HG02571 (cell line): ENCODE measurements at regions not wholly inside any gene's neighbourhood (a gene's known extent, or its start where the extent isn't known, plus 50 kb on each side); places are given as distances from the start of the nearest gene placed in this dataset.
"Not testable (repeated sequence)": the region's sequence is repeated elsewhere in the genome, so short reads cannot be mapped to it uniquely, and the experiment has no call there.

Experiments used
- ATAC-seq: cut with Tn5 transposase; IDR thresholded peaks from one replicate; pipeline ENCODE4 v1.9.1; 2021; ENCODE audit warnings: mild to moderate bottlenecking, moderate library complexity; ENCODE audit not compliant: unreplicated experiment

GRCh38 chr1:229907884-229908638 lies 159.0 kb upstream of the GALNT2 start:
- no peak for ATAC-seq

GRCh38 chr1:229908689-229909088 lies 158.3 kb upstream of the GALNT2 start:
- no peak for ATAC-seq

DNA sequence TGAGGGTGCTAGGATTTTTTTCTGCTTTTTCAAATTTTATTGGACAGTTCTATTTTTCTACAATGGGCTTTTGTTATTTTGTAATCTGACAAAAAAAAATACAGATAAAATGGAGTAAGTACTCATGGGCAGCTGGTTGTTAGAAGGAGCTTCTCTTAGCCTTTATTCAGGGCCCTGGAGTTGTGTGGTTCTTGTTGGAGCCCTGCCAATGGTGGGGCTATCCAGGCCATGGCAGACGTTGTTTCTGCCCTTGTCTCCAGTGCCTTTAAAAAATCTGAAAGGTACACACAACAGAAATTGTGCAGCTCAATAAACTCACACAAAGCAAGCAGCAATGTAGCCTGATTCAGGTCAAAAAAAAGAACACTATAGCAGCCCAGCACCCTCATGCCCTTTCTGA lies 153.5 kb upstream of the GALNT2 start:
- ATAC-seq: no peak

DNA sequence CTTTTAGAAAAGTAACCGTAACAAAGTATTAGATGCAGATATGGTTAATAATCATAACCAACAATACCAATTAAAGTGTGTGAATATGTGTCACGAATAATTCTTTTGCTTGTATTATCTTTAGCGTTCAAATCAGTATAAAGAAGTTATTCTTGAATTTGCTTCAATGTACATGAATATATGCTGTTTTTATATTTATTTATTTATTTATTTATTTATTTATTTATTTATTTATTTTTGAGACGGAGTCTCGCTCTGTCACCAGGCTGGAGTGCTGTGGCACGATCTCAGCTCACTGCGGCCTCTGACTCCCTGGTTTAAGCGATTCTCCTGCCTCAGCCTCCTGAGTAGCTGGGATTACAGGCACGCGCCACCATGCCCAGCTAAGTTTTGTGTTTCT lies 147.6 kb upstream of the GALNT2 start:
- ATAC-seq: not testable (repeated sequence)

DNA sequence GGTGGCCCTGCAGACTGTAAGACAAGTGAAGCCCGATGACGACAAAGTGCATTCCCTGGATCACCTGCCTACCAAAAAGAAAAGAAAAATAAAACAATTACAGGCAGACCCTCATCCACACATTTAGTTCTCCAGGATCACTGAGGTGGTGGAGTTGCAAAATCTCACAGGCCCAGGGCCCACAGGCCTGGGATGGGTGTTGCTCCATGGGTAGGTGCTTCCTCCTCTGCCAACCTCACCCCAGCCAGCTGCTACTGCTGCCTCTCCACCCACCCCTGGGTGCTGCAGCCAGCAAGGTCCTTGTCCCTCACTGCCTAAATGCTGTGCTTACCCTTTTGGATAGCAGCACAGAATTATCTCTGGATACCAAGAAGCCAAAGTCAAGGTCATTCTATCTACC lies 146.4 kb upstream of the GALNT2 start:
- ATAC-seq: no peak

DNA sequence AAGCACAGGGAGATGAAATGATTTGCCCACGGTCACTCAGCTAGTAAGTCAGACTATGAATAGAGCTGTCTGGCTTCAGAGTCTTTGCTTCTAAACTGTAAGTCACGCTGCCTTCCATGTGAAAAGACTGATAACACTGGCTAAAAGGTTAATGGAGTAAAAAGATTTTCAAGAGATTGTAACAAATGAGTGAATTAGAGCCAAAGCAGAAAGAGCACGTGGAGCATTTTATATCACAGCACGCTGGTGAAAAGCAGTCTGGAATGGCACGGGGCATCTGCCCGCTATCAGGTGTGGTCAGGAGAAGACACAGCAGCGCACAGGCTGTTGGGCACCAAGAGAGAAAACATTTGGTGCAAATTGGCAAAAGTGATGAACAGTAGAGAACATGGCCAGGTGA lies 144.8 kb upstream of the GALNT2 start:
- no peak for ATAC-seq

GRCh38 chr1:229924639-229925038 lies 142.4 kb upstream of the GALNT2 start:
- ATAC-seq: no peak

DNA sequence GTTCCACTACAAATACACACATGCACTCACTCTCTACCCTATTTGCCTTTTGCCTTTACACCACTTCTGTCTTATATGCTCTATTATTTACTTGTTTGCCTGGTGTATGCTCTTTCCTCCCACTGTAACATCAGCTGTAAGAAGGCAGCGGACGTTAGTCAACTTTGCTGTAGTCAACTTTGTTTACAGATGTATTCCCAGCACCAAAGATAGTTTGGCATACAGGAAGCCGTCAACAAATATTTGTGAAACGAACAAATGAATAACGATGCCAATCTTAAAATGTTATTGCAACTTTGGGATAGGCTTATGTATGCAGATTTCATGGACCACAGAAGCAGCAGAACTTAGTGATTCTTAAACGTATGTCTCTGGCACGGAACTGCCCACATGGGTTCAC lies 138.3 kb upstream of the GALNT2 start:
- ATAC-seq: no peak

DNA sequence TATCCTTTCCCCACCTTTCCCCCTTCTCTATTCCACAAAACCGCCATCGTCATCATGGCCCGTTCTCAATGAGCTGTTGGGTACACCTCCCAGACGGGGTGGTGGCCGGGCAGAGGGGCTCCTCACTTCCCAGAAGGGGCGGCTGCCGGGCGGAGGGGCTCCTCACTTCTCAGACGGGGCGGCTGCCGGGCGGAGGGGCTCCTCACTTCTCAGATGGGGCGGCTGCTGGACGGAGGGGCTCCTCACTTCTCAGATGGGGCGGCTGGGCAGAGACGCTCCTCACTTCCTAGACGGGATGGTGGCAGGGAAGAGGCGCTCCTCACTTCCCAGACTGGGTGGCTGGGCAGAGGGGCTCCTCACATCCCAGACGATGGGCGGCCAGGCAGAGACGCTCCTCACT lies 135.3 kb upstream of the GALNT2 start:
- not testable (repeated sequence) for ATAC-seq

- ATAC-seq: not testable (repeated sequence)
These were observed 131.9 kb upstream of the GALNT2 start for GRCh38 chr1:229935157-229935556.

DNA sequence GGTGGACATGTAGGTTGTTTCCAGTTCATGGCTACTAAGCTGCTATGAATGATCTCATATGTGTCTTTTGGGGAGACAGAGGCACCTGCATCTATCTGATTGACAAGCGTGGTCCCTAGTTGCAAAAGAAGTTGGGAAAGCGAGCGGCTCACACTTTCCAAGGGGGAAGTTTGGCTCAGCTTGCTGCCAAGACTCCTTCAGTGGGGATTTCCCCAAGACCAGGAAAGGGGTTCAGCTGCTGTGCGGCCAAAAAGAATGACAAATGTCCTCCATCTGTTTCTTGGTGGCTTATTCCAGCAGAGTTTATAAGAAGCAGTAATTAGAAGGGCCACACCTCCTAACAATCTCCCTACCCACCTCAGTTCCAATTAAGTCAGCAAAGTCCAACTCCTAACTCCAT lies 128.5 kb upstream of the GALNT2 start:
- ATAC-seq: no peak

DNA sequence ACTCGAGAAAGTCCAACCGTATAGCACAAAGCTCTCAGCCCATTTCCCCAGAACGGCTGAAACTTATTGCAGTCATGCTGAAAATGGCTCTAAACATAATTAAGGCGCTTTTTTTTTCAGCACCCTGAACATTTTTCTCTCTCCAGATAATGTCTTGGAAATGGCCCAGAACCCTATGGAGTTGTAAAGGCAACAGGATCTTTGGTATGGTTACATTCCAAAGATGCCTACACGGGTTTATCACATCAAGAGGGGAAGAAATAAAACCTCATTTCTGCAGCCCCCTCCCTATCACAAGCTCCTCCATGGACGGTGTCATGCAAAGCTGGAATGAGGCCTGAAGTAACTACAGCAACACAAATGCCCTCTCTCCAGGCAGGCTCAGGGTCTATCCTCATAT lies 126.4 kb upstream of the GALNT2 start:
- ATAC-seq: no peak

GRCh38 chr1:229941160-229941559 lies 125.9 kb upstream of the GALNT2 start:
- no peak for ATAC-seq

DNA sequence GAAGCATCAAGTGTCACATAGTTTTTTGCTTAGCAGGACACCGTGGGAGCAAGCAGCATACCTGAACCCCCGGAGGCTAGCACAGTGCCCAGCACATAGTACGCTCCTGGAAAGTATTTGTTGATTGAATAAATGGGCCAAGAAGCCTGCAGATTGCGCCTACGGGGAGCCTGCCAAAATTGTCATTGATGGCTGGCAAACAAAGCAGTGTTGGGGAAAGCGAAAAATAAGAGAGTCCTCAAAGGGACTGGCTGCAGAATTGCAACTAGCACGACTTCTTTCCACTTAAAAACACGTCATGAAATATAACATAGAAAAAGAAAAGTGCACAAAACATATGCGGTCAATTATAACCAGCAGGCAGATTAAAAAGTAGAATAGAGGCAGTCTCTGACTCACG lies 125.2 kb upstream of the GALNT2 start:
- ATAC-seq: no peak

GRCh38 chr1:229942501-229942900 lies 124.5 kb upstream of the GALNT2 start:
- ATAC-seq: no peak

DNA sequence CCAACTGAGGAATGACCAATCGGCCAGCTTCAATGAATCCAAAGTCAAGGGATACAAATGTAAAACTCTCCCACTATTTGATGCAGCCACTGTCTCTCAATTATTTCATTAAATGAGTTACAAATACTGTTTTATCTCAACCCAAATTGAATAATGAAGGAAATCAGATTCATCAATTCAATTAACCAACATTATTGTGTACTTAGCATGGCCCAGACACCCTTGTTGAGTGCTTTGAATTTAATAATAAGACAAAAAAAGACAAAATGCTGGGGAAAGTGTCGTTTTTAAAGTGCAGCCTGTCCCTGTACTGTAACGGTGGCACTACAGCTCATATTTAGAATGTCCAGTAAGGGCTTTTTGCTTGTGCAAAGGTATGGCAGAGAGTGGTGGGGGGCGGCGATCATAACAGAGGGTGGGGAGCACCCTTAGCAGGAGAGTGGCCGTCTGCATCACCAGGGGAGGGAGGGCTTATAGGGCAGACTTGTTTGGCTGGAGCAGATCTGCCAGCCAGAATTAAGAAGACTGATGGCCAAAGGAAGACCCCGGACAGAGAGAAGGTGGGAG lies 123.8 kb upstream of the GALNT2 start:
- no peak for ATAC-seq

DNA sequence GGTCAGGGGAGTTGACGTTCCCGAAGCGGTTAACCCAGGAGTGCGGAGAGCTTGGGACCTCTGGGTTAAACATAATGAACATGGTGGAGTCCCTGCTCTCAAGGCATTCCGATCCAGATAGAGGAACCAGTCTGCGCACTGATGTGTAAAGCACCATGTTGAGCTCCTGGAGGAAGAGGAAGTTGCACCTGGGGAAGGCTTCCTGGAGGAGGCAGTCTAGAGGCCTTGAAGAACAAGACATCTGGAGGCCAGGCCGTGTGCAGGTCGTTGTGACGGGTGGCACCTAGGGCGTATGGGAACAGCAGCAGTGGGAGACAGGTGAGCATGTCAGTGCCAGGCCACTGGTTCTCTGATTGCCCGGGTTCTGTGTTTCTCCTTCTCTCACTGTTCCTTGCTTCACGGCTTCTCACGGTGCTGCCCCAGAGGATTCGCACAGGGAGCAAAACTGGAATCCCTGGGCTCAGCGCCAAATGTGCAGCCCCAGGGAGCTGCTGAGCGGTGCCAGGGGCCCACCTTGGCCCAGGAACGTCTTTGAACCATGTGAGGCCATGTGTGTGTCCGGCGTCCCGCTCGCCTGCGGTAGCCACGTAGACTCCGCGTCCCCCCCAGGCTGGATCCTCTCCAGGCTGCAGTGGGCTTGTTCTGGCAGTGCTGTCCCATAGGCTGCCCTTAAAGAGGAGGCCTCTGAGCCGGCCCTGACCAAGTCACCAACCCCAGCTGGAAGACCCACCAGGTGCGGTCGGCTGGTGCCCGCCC lies 122.9 kb upstream of the GALNT2 start:
- no peak for ATAC-seq

DNA sequence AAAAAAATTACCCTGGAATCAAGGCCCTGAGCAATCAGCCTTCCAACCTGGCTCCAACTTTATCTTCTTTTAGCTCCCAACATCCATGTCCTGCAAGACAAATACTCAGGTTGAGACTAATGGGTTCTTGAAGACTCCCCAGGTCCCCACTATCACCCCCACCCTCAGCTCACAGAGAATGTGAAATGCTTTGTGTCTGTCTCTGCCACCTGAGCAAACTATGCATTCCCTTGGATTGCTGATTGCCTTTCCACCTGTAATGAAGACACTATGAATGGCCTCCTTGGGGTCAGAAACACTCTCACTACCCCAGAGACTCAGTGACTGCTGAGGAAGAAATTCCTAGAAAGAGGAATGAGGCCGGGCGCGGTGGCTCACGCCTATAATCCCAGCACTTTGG lies 121.2 kb upstream of the GALNT2 start:
- ATAC-seq: no peak

DNA sequence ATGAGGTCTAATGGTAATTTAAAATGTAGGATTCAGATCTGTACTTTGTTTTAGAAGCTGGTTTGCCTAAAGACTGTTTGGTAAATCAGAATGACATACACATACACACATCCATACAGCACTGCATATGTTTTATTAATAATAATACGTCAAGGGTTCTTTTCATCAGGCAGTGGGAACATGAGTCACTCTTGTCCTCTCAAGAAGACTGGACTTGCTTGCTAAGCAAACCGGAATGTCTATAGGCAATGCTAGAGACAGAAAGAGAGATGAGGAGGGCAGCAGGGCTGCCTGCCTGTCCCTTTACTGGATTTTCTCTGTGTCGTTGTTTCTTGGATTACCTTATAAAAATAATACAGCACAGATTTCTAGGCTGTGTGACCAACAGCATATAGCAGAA lies 119.1 kb upstream of the GALNT2 start:
- no peak for ATAC-seq

GRCh38 chr1:229948438-229948837 lies 118.6 kb upstream of the GALNT2 start:
- no peak for ATAC-seq

DNA sequence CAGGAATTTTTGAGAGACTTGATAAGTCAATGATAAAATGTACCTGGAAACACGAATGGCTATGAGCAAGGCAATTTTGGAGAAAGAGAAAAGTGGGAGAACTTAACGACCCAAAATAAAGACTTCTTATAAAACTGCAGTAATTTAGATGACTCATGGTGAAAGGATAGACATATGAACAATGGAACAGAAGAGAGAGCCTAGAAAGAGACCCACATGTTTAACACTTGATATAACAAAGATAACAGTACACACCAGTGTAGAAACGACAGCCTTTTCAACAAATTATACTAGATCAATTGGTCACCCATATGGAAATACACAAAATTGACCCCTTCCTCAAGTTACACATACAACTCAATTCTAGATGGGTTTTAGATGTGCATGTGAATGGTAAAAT lies 117.5 kb upstream of the GALNT2 start:
- ATAC-seq: no peak

DNA sequence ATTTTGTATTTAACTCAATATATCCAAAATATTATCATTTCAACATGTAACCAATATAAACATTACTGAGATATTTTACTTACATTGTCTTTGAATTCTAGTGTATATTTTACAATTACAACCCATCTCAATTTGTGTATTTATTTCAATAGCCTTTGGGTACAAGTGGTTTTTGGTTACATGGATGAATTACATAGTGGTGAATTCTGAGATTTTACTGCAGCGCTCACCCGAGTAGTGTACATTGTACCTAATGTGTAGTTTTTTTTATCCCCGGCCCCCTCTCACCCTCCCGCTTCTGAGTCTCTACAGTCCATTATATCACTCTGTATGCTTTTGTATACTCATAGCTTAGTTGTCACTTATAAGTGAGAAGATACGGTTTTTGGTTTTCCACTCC lies 117.0 kb upstream of the GALNT2 start:
- ATAC-seq: no peak
